OCI-LY3 (cell line): ENCODE measurements at regions not wholly inside any gene's neighbourhood (a gene's known extent, or its start where the extent isn't known, plus 50 kb on each side); places are given as distances from the start of the nearest gene placed in this dataset.

Experiments used
- CTCF ChIP-seq: fragments of 200-600, 300-600 bp; sonication (generic); IDR thresholded peaks from 2 replicates; pipeline ENCODE4 v1.5.1; 2014; ENCODE audit warnings: antibody characterized with exemption, low read length, low read depth
- EZH2phosphoT487 ChIP-seq: fragments of 200-600 bp; shearing (Covaris generic); IDR thresholded peaks from 2 replicates; pipeline ENCODE4 v1.6.1; 2018; ENCODE audit warnings: antibody characterized with exemption, mixed run types, low read depth

DNA sequence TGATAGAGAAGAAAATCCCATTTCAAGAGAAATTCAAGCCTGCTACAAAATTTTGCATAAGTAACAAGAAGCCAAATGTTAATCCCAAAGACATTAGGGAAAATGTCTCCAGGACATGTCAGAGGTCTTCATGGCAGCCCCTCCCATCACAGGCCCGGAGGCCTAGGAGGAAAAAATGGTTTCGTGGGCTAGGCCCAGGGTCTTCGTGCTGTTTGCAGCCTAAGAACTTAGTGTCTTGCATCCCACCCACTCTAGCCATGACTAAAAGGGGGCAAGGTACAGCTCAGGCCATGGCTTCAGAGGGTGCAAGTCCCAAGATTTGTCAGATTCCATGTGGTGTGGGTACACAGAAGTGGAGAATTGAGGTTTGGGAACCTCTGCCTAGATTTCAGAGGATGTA is 57.8 kb upstream of the TAPT1 start:
- no peak for TF ChIP-seq CTCF
- no peak for TF ChIP-seq EZH2phosphoT487
